IMR-90 (cell line): ENCODE measurements at regions not wholly inside any gene's neighbourhood (a gene's known extent, or its start where the extent isn't known, plus 50 kb on each side); places are given as distances from the start of the nearest gene placed in this dataset.

Experiments used
- ATAC-seq: fragments of 200-7000 bp; cut with Tn5 transposase; 2 replicates; pipeline ENCODE4 v1.9.1; 2020; ENCODE audit warnings: low read depth, mild to moderate bottlenecking, moderate library complexity
- BruUV-seq: library from RNA; stranded (reverse); fragments of 400-500 nt; replicated peaks from 2 replicates; lab custom pipeline; 2021; lab: Mats Ljungman, UMichigan
- CTCF ChIA-PET: fragments of 300-600 bp; formaldehyde crosslinking; extraction: SDS; loops from one replicate; lab custom pipeline; 2021; ENCODE audit warnings: antibody characterized with exemption; lab: Yijun Ruan, JAX
- POLR2A ChIA-PET: fragments of 300-600 bp; sonication (Branson Sonifier 250); formaldehyde crosslinking; loops from one replicate; lab custom pipeline; 2022; ENCODE audit warnings: antibody characterized with exemption; ENCODE audit not compliant: unreplicated experiment; lab: Charles Lee
- DNase-seq: peaks from one replicate; pipeline ENCODE4 v3.0.0; 2013
- H2AFZ ChIP-seq: replicated peaks from 2 replicates; pipeline ENCODE3; 2013; ENCODE audit warnings: low read length, mild to moderate bottlenecking; ENCODE audit not compliant: poor library complexity
- H2AK5ac ChIP-seq: 2 replicates; pipeline ENCODE4 v1.6.1; 2013; ENCODE audit warnings: low read depth, low read length, inconsistent platforms
- H2AK9ac ChIP-seq: replicated peaks from 2 replicates; pipeline ENCODE3; 2013; ENCODE audit warnings: mild to moderate bottlenecking, low read depth, low read length, moderate library complexity; ENCODE audit not compliant: poor library complexity
- H2BK120ac ChIP-seq: 2 replicates; pipeline ENCODE4 v1.6.1; 2013; ENCODE audit warnings: low read depth, low read length, inconsistent platforms
- H2BK15ac ChIP-seq: 3 replicates; pipeline ENCODE4 v1.6.1; 2013; ENCODE audit warnings: low read depth, low read length, inconsistent platforms
- H2BK20ac ChIP-seq: 2 replicates; pipeline ENCODE4 v1.6.1; 2013; ENCODE audit warnings: low read depth, mild to moderate bottlenecking, inconsistent platforms, low read length, moderate library complexity
- H2BK5ac ChIP-seq: 2 replicates; pipeline ENCODE4 v1.6.1; 2013; ENCODE audit warnings: mild to moderate bottlenecking, low read depth, low read length, inconsistent platforms; ENCODE audit not compliant: poor library complexity, severe bottlenecking
- H3K14ac ChIP-seq: replicated peaks from 2 replicates; pipeline ENCODE4 v1.6.1; 2013; ENCODE audit warnings: low read depth, low read length, inconsistent platforms
- H3K18ac ChIP-seq: 2 replicates; pipeline ENCODE4 v1.6.1; 2013; ENCODE audit warnings: low read depth, low read length, control low read depth
- H3K23ac ChIP-seq: 2 replicates; pipeline ENCODE4 v1.6.1; 2013; ENCODE audit warnings: low read depth, low read length, inconsistent platforms
- H3K27ac ChIP-seq: 2 replicates; pipeline ENCODE4 v1.5.1; 2013; ENCODE audit warnings: mild to moderate bottlenecking, control low read depth, low read length; ENCODE audit not compliant: insufficient read depth
- H3K27me3 ChIP-seq: 2 replicates; pipeline ENCODE4 v1.6.1; 2013; ENCODE audit warnings: low read length; ENCODE audit not compliant: control insufficient read depth, insufficient read depth
- H3K36me3 ChIP-seq: 2 replicates; pipeline ENCODE4 v1.6.1; 2013; ENCODE audit warnings: low read length, mixed read lengths; ENCODE audit not compliant: control insufficient read depth, insufficient read depth
- H3K4ac ChIP-seq: 2 replicates; pipeline ENCODE4 v1.6.1; 2013; ENCODE audit warnings: low read depth, low read length, inconsistent platforms
- H3K4me1 ChIP-seq: 2 replicates; pipeline ENCODE4 v1.6.1; 2013; ENCODE audit warnings: low read length, mixed read lengths; ENCODE audit not compliant: control insufficient read depth, insufficient read depth
- H3K4me2 ChIP-seq: 2 replicates; pipeline ENCODE4 v1.6.1; 2013; ENCODE audit warnings: low read depth, mild to moderate bottlenecking, control low read depth, low read length, moderate library complexity
- H3K4me3 ChIP-seq: 2 replicates; pipeline ENCODE4 v1.5.1; 2013; ENCODE audit warnings: low read depth, mild to moderate bottlenecking, control low read depth, low read length, moderate library complexity; ENCODE audit not compliant: insufficient read depth
- H3K56ac ChIP-seq: 2 replicates; pipeline ENCODE4 v1.6.1; 2013; ENCODE audit warnings: low read length, inconsistent platforms; ENCODE audit not compliant: insufficient read depth; ENCODE audit errors: extremely low read depth
- H3K79me1 ChIP-seq, 2 experiments: 2 replicates each; pipeline ENCODE4 v1.6.1; 2013; ENCODE audit warnings: low read length in 2 of 2, inconsistent platforms in 1 of 2, low read depth in 1 of 2
- H3K9ac ChIP-seq: 2 replicates; pipeline ENCODE4 v1.6.1; 2013; ENCODE audit warnings: low read depth, low read length, control low read depth
- H3K9me1 ChIP-seq: 2 replicates; pipeline ENCODE4 v1.6.1; 2013; ENCODE audit warnings: low read length, inconsistent platforms; ENCODE audit not compliant: insufficient read depth
- H3K9me3 ChIP-seq: 2 replicates; pipeline ENCODE4 v1.6.1; 2013; ENCODE audit warnings: low read length; ENCODE audit not compliant: control insufficient read depth, insufficient read depth
- H4K20me1 ChIP-seq: 2 replicates; pipeline ENCODE4 v1.6.1; 2013; ENCODE audit warnings: low read length, inconsistent platforms; ENCODE audit not compliant: insufficient read depth
- H4K5ac ChIP-seq: 2 replicates; pipeline ENCODE4 v1.6.1; 2013; ENCODE audit warnings: mild to moderate bottlenecking, low read depth, low read length, control low read depth
- H4K8ac ChIP-seq, 2 experiments: 2 replicates each; pipeline ENCODE4 v1.6.1; 2013; ENCODE audit warnings: low read depth in 2 of 2, low read length in 2 of 2, control low read depth in 1 of 2, inconsistent platforms in 1 of 2
- H4K91ac ChIP-seq: 2 replicates; pipeline ENCODE4 v1.6.1; 2013; ENCODE audit warnings: low read depth, low read length, inconsistent platforms; ENCODE audit not compliant: insufficient read depth
- BHLHE40 ChIP-seq: fragments of 150-350 bp; IDR thresholded peaks from 2 replicates; pipeline ENCODE4 v1.6.1; 2016; ENCODE audit warnings: mild to moderate bottlenecking, low read depth, low read length
- CHD1 ChIP-seq: IDR thresholded peaks from 2 replicates; pipeline ENCODE4 v1.6.1; 2012; ENCODE audit warnings: low read depth, low read length, improper control_type of control experiment
- ELK1 ChIP-seq: fragments of 150-350 bp; IDR thresholded peaks from 2 replicates; pipeline ENCODE4 v1.6.1; 2016; ENCODE audit warnings: low read depth, mild to moderate bottlenecking, low read length, moderate library complexity, borderline replicate concordance
- FOS ChIP-seq: fragments of 150-350 bp; IDR thresholded peaks from 2 replicates; pipeline ENCODE4 v1.6.1; 2016; ENCODE audit warnings: low read depth, low read length
- MXI1 ChIP-seq: IDR thresholded peaks from 2 replicates; pipeline ENCODE4 v1.6.1; 2012; ENCODE audit warnings: low read depth, mild to moderate bottlenecking, low read length, moderate library complexity, borderline replicate concordance
- NFE2L2 ChIP-seq: fragments of 150-350 bp; IDR thresholded peaks from 2 replicates; pipeline ENCODE4 v1.6.1; 2016; ENCODE audit warnings: low read depth, mild to moderate bottlenecking, low read length
- POLR2A ChIP-seq: IDR thresholded peaks from 2 replicates; pipeline ENCODE4 v1.6.1; 2012; ENCODE audit warnings: mild to moderate bottlenecking, low read depth, low read length
- RAD21 ChIP-seq: IDR thresholded peaks from 2 replicates; pipeline ENCODE4 v1.6.1; 2012; ENCODE audit warnings: low read length, improper control_type of control experiment
- RFX5 ChIP-seq: IDR thresholded peaks from 2 replicates; pipeline ENCODE4 v1.8.0; 2012; ENCODE audit warnings: low read depth, mild to moderate bottlenecking, low read length, moderate library complexity
- SMC3 ChIP-seq: fragments of 150-350 bp; IDR thresholded peaks from 2 replicates; pipeline ENCODE4 v1.6.1; 2016; ENCODE audit warnings: low read depth, mild to moderate bottlenecking, antibody characterized with exemption, low read length, moderate library complexity
- WGBS, 2 experiments: methylation state at CpG; one replicate each; pipeline versions ENCODE4 v1.1.5 to v1.1.7; 2013; ENCODE audit warnings: missing lambda C conversion rate in 2 of 2; ENCODE audit not compliant: insufficient read length in 1 of 2; ENCODE audit errors: extremely low coverage in 2 of 2; 5-methylcytosine and 5-hydroxymethylcytosine counted together
- dilution Hi-C: fragments of 300-500 bp; cut with HindIII; formaldehyde crosslinking; loops from one replicate; pipeline ENCODE4 v1.14.3; 2018; ENCODE audit warnings: low sequenced_read_pairs; ENCODE audit not compliant: unreplicated experiment
- in situ Hi-C: fragments of 300-500 bp; cut with MboI; formaldehyde crosslinking; loops from 3 replicates; pipeline ENCODE4 v1.14.3; 2019; ENCODE audit warnings: low sequenced_read_pairs, inconsistent platforms, mixed read lengths
- intact Hi-C: fragments of 100-400 bp; cut with micrococcal nuclease; formaldehyde crosslinking; loops from 2 replicates; pipeline ENCODE4 v1.10.0; 2022

- Histone ChIP-seq H4K5ac (no peak overlapping the region), H2BK15ac (no peak overlapping the region), H3K79me1 (no peaks in the 10 kb centered on the region), H2AK9ac (no peak overlapping the region), H3K23ac (no peak overlapping the region), H3K9ac (no peak overlapping the region), H3K9me3 (no peaks in the 10 kb centered on the region), H2BK5ac (no peak overlapping the region), H3K4me1 (no peaks in the 10 kb centered on the region), H3K18ac (no peak overlapping the region), H3K9me1 (no peaks in the 10 kb centered on the region; the same call in 1 of the 2 replicates), H2AK5ac (no peak overlapping the region), H3K4ac (no peak overlapping the region), H3K36me3 (no peaks in the 10 kb centered on the region), H2AFZ (no peak overlapping the region), H2BK120ac (no peak overlapping the region), H3K27me3 (peaks cover 27% of the 10 kb centered on the region), H4K8ac (no peak overlapping the region), H3K4me2 (no peak overlapping the region), H3K4me3 (no peak overlapping the region), H4K91ac (no peak overlapping the region), H3K27ac (no peak overlapping the region), H2BK20ac (no peak overlapping the region), H4K20me1 (no peaks in the 10 kb centered on the region), H3K14ac (no peak overlapping the region), H3K56ac (no peak overlapping the region)
- in situ Hi-C loops: no loop called here
- TF ChIP-seq ELK1 (no peak), MXI1 (no peak), NFE2L2 (no peak), SMC3 (no peak), FOS (no peak), RAD21 (no peak), RFX5 (no peak), BHLHE40 (no peak), POLR2A (no peak), CHD1 (no peak)
- intact Hi-C loops: loop anchor here (5.0 kb wide), 1 partner anchor 316 kb away; no protein-coding TSS in a partner anchor
- 49% methylated on average over 5 of the region's 10 CpGs; no CpG with 5 or more reads in 1 of the 2 experiments for WGBS, 2 experiments
- CTCF ChIA-PET: interaction anchor here (1.1 kb wide), 1 partner anchor 35 kb away, joined by 4 read pairs; no protein-coding TSS in a partner anchor
- POLR2A ChIA-PET: no interaction called here
- DNase-seq (no peak), ATAC-seq (no peak)
- dilution Hi-C loops: no loop called here
- BruUV-seq: no TSS peak
Measured at GRCh38 chr5:133867851-133868545, 100.4 kb downstream of the C5orf15 start.
